ENCODE measurements at regions not wholly inside any gene's neighbourhood (a gene's known extent, or its start where the extent isn't known, plus 50 kb on each side); places are given as distances from the start of the nearest gene placed in this dataset.

DNA sequence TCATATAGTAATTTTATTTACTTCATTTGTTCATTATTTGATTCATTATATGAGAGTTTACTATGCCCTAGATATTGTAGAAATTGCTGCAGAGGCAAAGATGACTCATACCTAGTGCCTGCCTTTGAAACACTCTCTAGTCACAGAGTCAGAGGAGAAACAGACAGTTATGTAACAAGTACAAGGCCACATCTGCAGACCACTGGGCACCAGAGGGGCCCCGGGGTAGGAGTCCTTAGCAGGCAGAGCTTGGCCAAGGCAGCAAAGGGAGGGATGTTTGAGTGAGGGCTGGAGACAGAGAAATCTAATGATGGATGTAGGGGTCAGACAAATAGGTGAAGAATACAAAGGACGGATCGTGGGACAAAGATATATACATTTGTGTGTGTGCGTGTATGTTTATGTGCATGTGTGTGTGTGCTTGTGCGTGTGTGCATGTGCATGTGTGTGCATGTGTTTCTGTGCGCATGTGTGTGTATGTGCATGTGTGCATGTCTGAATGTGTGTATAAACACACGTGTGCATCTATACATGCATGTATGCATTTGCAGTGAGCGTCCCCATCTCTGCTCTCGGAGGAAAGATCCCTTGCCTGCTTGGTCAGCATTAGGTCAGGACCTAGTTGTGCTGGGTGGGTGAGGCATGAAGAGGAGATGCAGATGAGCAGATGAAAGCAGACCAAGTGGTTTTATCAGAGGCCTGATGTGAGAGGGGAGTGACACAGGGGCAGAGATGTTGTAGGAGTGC, 170.6 kb upstream of the MYT1L start:
- DNase-seq (ENCODE audit: low read depth): no peak
- no peak overlapping the region for H3K4me3 ChIP-seq (ENCODE audit: low read depth, low read length)
- no peak for TF ChIP-seq CTCF (IDR thresholded peaks at IDR 0.05; ENCODE audit: insufficient read depth, low read depth, low read length, missing control alignments)

- DNase-seq (ENCODE audit: low read depth): no peak
Observed at GRCh38 chr2:2495606-2496005, 164.5 kb upstream of the MYT1L start.

DNA sequence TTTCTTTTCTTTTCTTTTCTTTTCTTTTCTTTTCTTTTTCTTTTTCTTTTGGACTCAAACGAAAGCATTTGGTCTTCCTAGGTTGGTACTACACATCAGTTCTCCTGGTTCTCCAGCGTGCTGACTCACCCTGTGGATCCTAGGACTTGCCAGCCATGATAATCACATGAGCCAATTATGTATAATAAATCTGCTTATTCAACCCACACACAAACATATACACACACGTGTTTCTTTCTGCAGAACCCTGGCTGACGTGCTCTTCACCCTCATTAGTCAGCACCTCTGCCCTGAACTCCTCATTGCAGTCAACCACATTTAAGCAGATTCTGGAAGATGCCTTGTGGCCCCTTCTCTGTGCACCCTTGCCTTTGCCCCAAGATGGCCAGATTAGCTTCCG, 162.4 kb upstream of the MYT1L start:
- TF ChIP-seq CTCF (IDR thresholded peaks at IDR 0.05; ENCODE audit: insufficient read depth, low read depth, low read length, missing control alignments): no peak
- no peak overlapping the region for H3K4me3 ChIP-seq (ENCODE audit: low read depth, low read length)
- DNase-seq (ENCODE audit: low read depth): no peak

More at GRCh38 chr2:2495606-2496005, 164.5 kb upstream of the MYT1L start:
- no peak overlapping the region for H3K4me3 ChIP-seq (ENCODE audit: low read depth, low read length)
- no peak for TF ChIP-seq CTCF (IDR thresholded peaks at IDR 0.05; ENCODE audit: insufficient read depth, low read depth, low read length, missing control alignments)

DNA sequence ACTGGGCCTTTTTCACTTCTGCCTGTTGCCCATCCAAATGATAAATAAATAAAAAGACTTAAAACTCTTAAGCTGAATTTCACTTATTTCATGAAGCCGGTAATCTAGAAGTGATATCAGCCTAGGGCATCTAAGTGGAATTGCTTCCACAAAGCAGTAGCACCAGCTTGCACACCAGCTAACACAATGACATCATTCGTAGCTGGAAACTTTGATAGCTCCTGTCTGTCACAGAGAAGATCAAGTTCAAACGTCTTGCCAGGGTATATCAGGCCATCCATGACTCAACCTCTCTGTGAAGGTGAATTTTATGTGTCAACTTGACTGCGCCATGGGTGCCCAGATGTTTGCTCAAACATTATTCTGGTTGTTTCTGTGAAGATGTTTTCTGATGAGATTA, 161.7 kb upstream of the MYT1L start:
- DNase-seq (ENCODE audit: low read depth): no peak
- H3K4me3 ChIP-seq (ENCODE audit: low read depth, low read length): no peak overlapping the region
- no peak for TF ChIP-seq CTCF (IDR thresholded peaks at IDR 0.05; ENCODE audit: insufficient read depth, low read depth, low read length, missing control alignments)

- H3K4me3 ChIP-seq (ENCODE audit: low read depth, low read length): no peak overlapping the region
- TF ChIP-seq CTCF (IDR thresholded peaks at IDR 0.05; ENCODE audit: insufficient read depth, low read depth, low read length, missing control alignments): no peak
- DNase-seq (ENCODE audit: low read depth): no peak
Observed at GRCh38 chr2:2491964-2492363, 160.9 kb upstream of the MYT1L start.

- no peak overlapping the region for H3K4me3 ChIP-seq (ENCODE audit: low read depth, low read length)
- no peak for DNase-seq (ENCODE audit: low read depth)
- TF ChIP-seq CTCF (IDR thresholded peaks at IDR 0.05; ENCODE audit: insufficient read depth, low read depth, low read length, missing control alignments): no peak
Observed at GRCh38 chr2:2484301-2484700, 153.2 kb upstream of the MYT1L start.

GRCh38 chr2:2482851-2483250, 151.8 kb upstream of the MYT1L start:
- no peak for TF ChIP-seq CTCF (IDR thresholded peaks at IDR 0.05; ENCODE audit: insufficient read depth, low read depth, low read length, missing control alignments)

More at GRCh38 chr2:2482851-2483250, 151.8 kb upstream of the MYT1L start:
- no peak overlapping the region for H3K4me3 ChIP-seq (ENCODE audit: low read depth, low read length)
- no peak for DNase-seq (ENCODE audit: low read depth)
